ENCODE measurements at regions not wholly inside any gene's neighbourhood (a gene's known extent, or its start where the extent isn't known, plus 50 kb on each side); places are given as distances from the start of the nearest gene placed in this dataset.

- TF ChIP-seq, protein P1, sequence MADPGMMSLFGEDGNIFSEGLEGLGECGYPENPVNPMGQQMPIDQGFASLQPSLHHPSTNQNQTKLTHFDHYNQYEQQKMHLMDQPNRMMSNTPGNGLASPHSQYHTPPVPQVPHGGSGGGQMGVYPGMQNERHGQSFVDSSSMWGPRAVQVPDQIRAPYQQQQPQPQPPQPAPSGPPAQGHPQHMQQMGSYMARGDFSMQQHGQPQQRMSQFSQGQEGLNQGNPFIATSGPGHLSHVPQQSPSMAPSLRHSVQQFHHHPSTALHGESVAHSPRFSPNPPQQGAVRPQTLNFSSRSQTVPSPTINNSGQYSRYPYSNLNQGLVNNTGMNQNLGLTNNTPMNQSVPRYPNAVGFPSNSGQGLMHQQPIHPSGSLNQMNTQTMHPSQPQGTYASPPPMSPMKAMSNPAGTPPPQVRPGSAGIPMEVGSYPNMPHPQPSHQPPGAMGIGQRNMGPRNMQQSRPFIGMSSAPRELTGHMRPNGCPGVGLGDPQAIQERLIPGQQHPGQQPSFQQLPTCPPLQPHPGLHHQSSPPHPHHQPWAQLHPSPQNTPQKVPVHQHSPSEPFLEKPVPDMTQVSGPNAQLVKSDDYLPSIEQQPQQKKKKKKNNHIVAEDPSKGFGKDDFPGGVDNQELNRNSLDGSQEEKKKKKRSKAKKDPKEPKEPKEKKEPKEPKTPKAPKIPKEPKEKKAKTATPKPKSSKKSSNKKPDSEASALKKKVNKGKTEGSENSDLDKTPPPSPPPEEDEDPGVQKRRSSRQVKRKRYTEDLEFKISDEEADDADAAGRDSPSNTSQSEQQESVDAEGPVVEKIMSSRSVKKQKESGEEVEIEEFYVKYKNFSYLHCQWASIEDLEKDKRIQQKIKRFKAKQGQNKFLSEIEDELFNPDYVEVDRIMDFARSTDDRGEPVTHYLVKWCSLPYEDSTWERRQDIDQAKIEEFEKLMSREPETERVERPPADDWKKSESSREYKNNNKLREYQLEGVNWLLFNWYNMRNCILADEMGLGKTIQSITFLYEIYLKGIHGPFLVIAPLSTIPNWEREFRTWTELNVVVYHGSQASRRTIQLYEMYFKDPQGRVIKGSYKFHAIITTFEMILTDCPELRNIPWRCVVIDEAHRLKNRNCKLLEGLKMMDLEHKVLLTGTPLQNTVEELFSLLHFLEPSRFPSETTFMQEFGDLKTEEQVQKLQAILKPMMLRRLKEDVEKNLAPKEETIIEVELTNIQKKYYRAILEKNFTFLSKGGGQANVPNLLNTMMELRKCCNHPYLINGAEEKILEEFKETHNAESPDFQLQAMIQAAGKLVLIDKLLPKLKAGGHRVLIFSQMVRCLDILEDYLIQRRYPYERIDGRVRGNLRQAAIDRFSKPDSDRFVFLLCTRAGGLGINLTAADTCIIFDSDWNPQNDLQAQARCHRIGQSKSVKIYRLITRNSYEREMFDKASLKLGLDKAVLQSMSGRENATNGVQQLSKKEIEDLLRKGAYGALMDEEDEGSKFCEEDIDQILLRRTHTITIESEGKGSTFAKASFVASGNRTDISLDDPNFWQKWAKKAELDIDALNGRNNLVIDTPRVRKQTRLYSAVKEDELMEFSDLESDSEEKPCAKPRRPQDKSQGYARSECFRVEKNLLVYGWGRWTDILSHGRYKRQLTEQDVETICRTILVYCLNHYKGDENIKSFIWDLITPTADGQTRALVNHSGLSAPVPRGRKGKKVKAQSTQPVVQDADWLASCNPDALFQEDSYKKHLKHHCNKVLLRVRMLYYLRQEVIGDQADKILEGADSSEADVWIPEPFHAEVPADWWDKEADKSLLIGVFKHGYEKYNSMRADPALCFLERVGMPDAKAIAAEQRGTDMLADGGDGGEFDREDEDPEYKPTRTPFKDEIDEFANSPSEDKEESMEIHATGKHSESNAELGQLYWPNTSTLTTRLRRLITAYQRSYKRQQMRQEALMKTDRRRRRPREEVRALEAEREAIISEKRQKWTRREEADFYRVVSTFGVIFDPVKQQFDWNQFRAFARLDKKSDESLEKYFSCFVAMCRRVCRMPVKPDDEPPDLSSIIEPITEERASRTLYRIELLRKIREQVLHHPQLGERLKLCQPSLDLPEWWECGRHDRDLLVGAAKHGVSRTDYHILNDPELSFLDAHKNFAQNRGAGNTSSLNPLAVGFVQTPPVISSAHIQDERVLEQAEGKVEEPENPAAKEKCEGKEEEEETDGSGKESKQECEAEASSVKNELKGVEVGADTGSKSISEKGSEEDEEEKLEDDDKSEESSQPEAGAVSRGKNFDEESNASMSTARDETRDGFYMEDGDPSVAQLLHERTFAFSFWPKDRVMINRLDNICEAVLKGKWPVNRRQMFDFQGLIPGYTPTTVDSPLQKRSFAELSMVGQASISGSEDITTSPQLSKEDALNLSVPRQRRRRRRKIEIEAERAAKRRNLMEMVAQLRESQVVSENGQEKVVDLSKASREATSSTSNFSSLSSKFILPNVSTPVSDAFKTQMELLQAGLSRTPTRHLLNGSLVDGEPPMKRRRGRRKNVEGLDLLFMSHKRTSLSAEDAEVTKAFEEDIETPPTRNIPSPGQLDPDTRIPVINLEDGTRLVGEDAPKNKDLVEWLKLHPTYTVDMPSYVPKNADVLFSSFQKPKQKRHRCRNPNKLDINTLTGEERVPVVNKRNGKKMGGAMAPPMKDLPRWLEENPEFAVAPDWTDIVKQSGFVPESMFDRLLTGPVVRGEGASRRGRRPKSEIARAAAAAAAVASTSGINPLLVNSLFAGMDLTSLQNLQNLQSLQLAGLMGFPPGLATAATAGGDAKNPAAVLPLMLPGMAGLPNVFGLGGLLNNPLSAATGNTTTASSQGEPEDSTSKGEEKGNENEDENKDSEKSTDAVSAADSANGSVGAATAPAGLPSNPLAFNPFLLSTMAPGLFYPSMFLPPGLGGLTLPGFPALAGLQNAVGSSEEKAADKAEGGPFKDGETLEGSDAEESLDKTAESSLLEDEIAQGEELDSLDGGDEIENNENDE (IDR thresholded peaks at IDR 0.05; ENCODE audit: low read depth, low read length) = no peak
- TF ChIP-seq DNMT1 (IDR thresholded peaks at IDR 0.05) = no peak
- TF ChIP-seq, protein P2, sequence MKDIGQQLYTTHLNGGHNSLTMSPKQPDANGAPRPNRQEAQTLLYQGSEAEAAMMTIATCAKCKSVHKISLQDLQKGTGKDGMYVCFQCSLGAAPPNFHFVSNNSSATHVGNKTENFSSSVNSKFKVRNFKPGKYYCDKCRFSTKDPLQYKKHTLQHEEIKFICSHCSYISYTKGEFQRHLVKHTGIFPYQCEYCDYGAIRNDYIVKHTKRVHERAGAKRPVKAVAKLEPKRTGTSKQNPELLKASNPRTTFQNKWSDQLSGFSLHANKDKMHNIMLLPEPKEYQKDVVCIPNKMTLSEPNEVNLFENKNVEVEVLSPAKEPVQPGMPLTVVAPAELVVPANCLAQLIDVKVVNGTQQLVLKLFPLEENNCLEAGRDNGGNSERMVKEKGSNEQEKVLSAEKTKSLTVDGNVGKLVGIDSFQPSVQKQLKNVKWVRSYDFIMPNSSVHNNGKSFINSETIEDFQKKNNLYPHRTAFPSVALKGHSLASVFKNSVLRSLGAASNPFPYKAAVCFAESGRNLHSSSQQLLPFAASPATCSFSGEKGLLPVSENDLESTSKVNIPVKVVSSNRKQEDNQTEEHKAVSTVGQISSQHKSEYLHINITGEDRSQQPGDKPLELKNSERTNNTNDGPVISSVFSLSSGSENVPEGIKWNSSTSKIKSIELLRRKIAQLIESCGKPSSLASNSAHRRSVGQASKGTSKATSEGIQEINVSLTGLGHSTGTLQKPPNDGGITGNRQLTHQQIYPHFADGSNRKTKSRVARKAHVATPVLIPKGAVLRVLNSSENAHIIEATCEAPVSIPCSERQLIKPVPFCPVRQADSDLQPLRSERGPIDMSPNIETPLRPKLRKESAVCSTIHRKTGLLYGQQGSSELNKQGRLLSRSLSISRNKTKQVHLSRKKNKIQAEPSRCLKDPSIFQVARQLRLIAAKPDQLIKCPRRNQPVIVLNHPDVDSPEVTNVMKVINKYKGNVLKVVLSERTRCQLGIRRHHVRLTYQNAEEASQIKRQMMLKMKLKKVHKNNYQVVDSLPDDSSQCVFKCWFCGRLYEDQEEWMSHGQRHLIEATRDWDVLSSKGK (CRISPR knock-in tag; IDR thresholded peaks at IDR 0.05) = no peak
- TF ChIP-seq, protein P3, sequence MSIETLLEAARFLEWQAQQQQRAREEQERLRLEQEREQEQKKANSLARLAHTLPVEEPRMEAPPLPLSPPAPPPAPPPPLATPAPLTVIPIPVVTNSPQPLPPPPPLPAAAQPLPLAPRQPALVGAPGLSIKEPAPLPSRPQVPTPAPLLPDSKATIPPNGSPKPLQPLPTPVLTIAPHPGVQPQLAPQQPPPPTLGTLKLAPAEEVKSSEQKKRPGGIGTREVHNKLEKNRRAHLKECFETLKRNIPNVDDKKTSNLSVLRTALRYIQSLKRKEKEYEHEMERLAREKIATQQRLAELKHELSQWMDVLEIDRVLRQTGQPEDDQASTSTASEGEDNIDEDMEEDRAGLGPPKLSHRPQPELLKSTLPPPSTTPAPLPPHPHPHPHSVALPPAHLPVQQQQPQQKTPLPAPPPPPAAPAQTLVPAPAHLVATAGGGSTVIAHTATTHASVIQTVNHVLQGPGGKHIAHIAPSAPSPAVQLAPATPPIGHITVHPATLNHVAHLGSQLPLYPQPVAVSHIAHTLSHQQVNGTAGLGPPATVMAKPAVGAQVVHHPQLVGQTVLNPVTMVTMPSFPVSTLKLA (conservative IDR thresholded peaks at IDR 0.05) = no peak
These were observed 383.3 kb upstream of the MCTP2 start (continued) for GRCh38 chr15:93848076-93848475.

Data from K562 (cell line).